IMR-90 (cell line): ENCODE measurements at regions not wholly inside any gene's neighbourhood (a gene's known extent, or its start where the extent isn't known, plus 50 kb on each side); places are given as distances from the start of the nearest gene placed in this dataset.

Experiments used
- BHLHE40 ChIP-seq: fragments of 150-350 bp; IDR thresholded peaks from 2 replicates; pipeline ENCODE4 v1.6.1; 2016; ENCODE audit warnings: mild to moderate bottlenecking, low read depth, low read length
- CEBPB ChIP-seq: IDR thresholded peaks from 2 replicates; pipeline ENCODE4 v1.6.1; 2012; ENCODE audit warnings: low read depth, low read length, improper control_type of control experiment
- FOS ChIP-seq: fragments of 150-350 bp; IDR thresholded peaks from 2 replicates; pipeline ENCODE4 v1.6.1; 2016; ENCODE audit warnings: low read depth, low read length
- MAFK ChIP-seq: IDR thresholded peaks from 2 replicates; pipeline ENCODE4 v1.6.1; 2012; ENCODE audit warnings: low read depth, low read length, improper control_type of control experiment
- MAZ ChIP-seq: IDR thresholded peaks from 2 replicates; pipeline ENCODE4 v1.6.1; 2012; ENCODE audit warnings: low read depth, mild to moderate bottlenecking, low read length, improper control_type of control experiment, moderate library complexity, borderline replicate concordance
- MXI1 ChIP-seq: IDR thresholded peaks from 2 replicates; pipeline ENCODE4 v1.6.1; 2012; ENCODE audit warnings: low read depth, mild to moderate bottlenecking, low read length, moderate library complexity, borderline replicate concordance
- POLR2A ChIP-seq: IDR thresholded peaks from 2 replicates; pipeline ENCODE4 v1.6.1; 2012; ENCODE audit warnings: mild to moderate bottlenecking, low read depth, low read length
- RAD21 ChIP-seq: IDR thresholded peaks from 2 replicates; pipeline ENCODE4 v1.6.1; 2012; ENCODE audit warnings: low read length, improper control_type of control experiment
- RCOR1 ChIP-seq: IDR thresholded peaks from 2 replicates; pipeline ENCODE4 v1.6.1; 2012; ENCODE audit warnings: mild to moderate bottlenecking, low read length, improper control_type of control experiment; ENCODE audit not compliant: insufficient replicate concordance
- SMC3 ChIP-seq: fragments of 150-350 bp; IDR thresholded peaks from 2 replicates; pipeline ENCODE4 v1.6.1; 2016; ENCODE audit warnings: low read depth, mild to moderate bottlenecking, antibody characterized with exemption, low read length, moderate library complexity
- USF2 ChIP-seq: fragments of 150-350 bp; IDR thresholded peaks from 2 replicates; pipeline ENCODE4 v1.6.1; 2017; ENCODE audit warnings: mild to moderate bottlenecking, antibody characterized with exemption, low read length, low read depth
- TF ChIP-seq, protein P1 (sequence below): conservative IDR thresholded peaks from 2 replicates; pipeline ENCODE4 v1.5.1; 2012; ENCODE audit warnings: mild to moderate bottlenecking, low read depth, low read length, improper control_type of control experiment

DNA sequence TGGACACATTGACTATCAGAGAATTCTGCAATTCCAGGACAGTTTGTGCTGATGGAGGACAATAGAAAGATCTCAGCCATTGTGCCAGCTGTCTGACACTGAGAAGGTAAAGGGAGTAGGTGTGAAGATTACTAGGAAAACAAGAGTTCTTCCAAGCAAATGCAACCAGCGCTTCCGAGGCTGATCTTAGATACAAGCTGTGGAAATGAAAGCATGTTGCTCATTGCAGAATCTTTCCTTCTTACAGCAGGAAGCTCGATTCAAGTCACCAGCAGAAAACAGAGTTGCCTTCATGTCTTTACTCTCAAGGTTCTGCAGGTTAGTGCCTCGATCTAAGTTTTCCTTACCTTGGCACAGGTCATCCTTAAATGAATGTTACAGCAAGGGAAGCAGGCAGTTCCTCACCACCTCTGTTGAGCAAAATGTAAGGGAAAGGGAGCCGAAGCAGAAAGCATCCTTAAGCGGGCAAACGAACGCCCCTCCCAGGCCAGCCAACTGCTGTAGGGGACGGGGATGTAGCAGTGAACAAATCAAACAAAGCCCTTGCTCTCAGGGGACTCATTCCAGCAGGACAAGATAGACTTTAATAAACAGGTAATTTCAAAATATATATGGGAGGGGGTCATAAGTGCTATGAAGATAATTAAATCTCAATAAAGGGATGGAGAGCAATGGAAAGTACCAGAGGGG is 54.3 kb downstream of the MARCHF4 start:
- TF ChIP-seq, protein P1, sequence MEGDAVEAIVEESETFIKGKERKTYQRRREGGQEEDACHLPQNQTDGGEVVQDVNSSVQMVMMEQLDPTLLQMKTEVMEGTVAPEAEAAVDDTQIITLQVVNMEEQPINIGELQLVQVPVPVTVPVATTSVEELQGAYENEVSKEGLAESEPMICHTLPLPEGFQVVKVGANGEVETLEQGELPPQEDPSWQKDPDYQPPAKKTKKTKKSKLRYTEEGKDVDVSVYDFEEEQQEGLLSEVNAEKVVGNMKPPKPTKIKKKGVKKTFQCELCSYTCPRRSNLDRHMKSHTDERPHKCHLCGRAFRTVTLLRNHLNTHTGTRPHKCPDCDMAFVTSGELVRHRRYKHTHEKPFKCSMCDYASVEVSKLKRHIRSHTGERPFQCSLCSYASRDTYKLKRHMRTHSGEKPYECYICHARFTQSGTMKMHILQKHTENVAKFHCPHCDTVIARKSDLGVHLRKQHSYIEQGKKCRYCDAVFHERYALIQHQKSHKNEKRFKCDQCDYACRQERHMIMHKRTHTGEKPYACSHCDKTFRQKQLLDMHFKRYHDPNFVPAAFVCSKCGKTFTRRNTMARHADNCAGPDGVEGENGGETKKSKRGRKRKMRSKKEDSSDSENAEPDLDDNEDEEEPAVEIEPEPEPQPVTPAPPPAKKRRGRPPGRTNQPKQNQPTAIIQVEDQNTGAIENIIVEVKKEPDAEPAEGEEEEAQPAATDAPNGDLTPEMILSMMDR, result no peak
- TF ChIP-seq RAD21 (no peak), POLR2A (no peak), MAFK (no peak), USF2 (no peak), MXI1 (no peak), RCOR1 (no peak), CEBPB (no peak), MAZ (no peak), SMC3 (no peak), BHLHE40 (no peak), FOS (no peak)
